ENCODE measurements at regions not wholly inside any gene's neighbourhood (a gene's known extent, or its start where the extent isn't known, plus 50 kb on each side); places are given as distances from the start of the nearest gene placed in this dataset.

DNA sequence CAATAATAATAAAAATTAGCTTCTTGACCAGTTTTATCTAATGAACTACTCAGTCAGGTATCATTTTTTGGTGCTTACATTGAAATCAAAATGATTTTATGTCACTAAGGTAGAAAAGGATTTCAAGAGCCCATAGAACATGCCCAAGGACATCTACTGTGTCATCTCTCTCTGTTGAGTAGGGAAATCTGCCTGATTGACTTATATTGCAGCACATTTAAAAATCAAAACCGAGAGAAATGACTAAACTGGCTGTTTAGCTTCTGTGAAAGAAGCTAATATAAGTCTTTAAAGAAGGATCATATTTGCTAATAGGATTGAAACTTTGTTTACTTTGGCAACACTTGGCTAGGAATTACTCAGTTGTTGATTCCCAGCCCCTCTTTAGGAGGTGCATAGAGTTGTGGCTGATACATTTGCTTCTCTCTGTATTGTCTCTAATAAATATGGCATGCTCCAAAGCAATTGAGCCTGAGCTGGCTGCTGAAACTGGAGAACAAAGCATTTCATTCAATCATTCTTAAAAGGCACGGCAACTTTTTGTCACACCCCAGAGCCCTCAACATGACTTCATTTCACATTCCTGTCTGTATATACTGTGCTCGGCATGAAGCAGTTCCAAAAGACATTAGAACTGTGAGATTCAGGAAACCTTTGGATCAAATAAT lies 1096.9 kb upstream of the POT1 start:
- TF ChIP-seq, protein P1, sequence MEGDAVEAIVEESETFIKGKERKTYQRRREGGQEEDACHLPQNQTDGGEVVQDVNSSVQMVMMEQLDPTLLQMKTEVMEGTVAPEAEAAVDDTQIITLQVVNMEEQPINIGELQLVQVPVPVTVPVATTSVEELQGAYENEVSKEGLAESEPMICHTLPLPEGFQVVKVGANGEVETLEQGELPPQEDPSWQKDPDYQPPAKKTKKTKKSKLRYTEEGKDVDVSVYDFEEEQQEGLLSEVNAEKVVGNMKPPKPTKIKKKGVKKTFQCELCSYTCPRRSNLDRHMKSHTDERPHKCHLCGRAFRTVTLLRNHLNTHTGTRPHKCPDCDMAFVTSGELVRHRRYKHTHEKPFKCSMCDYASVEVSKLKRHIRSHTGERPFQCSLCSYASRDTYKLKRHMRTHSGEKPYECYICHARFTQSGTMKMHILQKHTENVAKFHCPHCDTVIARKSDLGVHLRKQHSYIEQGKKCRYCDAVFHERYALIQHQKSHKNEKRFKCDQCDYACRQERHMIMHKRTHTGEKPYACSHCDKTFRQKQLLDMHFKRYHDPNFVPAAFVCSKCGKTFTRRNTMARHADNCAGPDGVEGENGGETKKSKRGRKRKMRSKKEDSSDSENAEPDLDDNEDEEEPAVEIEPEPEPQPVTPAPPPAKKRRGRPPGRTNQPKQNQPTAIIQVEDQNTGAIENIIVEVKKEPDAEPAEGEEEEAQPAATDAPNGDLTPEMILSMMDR (conservative IDR thresholded peaks at IDR 0.05 in 1 of 2, IDR thresholded peaks at IDR 0.05 in 1 of 2; ENCODE audit: extremely low read depth in 1 of 2, insufficient read depth in 1 of 2, low read depth in 1 of 2, low read length in 2 of 2), result no peak
- TF ChIP-seq EZH2 (IDR thresholded peaks at IDR 0.05; ENCODE audit: borderline replicate concordance, low read length), result no peak
